Endothelial cell (in vitro differentiated cells): ENCODE measurements at regions not wholly inside any gene's neighbourhood (a gene's known extent, or its start where the extent isn't known, plus 50 kb on each side); places are given as distances from the start of the nearest gene placed in this dataset.

Source experiments
- DNase-seq: peaks from one replicate; pipeline ENCODE4 v3.0.0; 2021; ENCODE audit warnings: low spot score
- H3K27ac Mint-ChIP-seq: one replicate; pipeline ENCODE4 v1.8.0; 2021; ENCODE audit warnings: mixed read lengths, inconsistent platforms; ENCODE audit not compliant: unreplicated experiment
- H3K27me3 Mint-ChIP-seq: one replicate; pipeline ENCODE4 v1.8.0; 2021; ENCODE audit warnings: mild to moderate bottlenecking, moderate library complexity, mixed read lengths, inconsistent platforms; ENCODE audit not compliant: unreplicated experiment
- H3K36me3 Mint-ChIP-seq: one replicate; pipeline ENCODE4 v1.8.0; 2021; ENCODE audit warnings: mild to moderate bottlenecking, low read depth, mixed read lengths, inconsistent platforms; ENCODE audit not compliant: unreplicated experiment
- H3K4me1 Mint-ChIP-seq: one replicate; pipeline ENCODE4 v1.8.0; 2021; ENCODE audit warnings: mild to moderate bottlenecking, mixed read lengths, inconsistent platforms; ENCODE audit not compliant: unreplicated experiment
- H3K4me3 Mint-ChIP-seq: one replicate; pipeline ENCODE4 v1.8.0; 2021; ENCODE audit warnings: mild to moderate bottlenecking, mixed read lengths, inconsistent platforms; ENCODE audit not compliant: unreplicated experiment
- H3K9me3 Mint-ChIP-seq: one replicate; pipeline ENCODE4 v1.8.0; 2021; ENCODE audit warnings: mixed read lengths, inconsistent platforms; ENCODE audit not compliant: unreplicated experiment
- TF ChIP-seq, protein P1 (sequence below): fragments of 200-600 bp; sonication (generic); IDR thresholded peaks from one replicate; pipeline ENCODE4 v1.5.0; 2021; ENCODE audit warnings: antibody characterized with exemption; ENCODE audit not compliant: unreplicated experiment

DNA sequence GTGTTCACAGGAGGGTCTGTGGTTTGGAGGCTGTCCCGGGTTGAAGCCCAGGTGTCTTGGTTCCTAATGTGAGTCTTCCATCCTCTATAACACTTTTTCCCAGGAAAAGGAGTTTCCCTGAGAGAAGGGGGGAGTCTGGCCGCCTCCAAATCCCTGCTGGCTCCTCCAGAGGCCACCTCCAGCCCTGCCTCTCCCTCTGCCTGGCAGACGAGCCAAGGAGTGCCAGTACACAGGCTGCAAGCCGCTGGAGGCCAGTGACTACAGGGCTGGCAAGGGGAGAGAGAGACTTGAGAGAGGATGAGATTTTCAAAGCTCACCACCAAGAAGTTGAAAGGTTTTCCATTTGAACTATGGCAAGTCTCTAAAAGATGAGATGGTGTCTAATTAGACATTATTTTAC lies 154.2 kb upstream of the ID2 start:
- Mint-ChIP-seq H3K4me3 (no peak overlapping the region), H3K4me1 (peaks cover 14% of the 10 kb centered on the region), H3K27me3 (peaks cover 8% of the 10 kb centered on the region), H3K36me3 (no peaks in the 10 kb centered on the region), H3K27ac (no peak overlapping the region), H3K9me3 (no peaks in the 10 kb centered on the region)
- TF ChIP-seq, protein P1, sequence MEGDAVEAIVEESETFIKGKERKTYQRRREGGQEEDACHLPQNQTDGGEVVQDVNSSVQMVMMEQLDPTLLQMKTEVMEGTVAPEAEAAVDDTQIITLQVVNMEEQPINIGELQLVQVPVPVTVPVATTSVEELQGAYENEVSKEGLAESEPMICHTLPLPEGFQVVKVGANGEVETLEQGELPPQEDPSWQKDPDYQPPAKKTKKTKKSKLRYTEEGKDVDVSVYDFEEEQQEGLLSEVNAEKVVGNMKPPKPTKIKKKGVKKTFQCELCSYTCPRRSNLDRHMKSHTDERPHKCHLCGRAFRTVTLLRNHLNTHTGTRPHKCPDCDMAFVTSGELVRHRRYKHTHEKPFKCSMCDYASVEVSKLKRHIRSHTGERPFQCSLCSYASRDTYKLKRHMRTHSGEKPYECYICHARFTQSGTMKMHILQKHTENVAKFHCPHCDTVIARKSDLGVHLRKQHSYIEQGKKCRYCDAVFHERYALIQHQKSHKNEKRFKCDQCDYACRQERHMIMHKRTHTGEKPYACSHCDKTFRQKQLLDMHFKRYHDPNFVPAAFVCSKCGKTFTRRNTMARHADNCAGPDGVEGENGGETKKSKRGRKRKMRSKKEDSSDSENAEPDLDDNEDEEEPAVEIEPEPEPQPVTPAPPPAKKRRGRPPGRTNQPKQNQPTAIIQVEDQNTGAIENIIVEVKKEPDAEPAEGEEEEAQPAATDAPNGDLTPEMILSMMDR = no peak
- DNase-seq = no peak

DNA sequence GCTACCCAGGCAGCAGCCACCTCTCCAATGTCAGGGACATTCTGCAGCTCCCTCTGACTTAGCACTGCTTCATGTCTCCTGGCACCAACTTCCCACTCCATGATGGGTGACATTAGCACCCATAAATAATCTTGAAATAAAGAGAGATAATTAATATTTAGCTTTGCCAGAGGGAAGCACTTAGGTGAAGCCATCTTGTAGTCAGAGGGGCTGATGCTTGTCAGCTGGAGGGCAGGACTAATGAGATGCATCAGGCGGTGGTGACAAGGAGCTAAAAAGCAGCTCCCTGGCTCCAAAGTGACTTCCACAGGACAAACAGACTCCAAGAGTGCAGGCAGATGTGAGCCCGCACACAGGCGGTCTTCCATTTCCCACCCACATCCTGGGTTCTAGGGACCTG lies 153.0 kb upstream of the ID2 start:
- TF ChIP-seq, protein P1 = no peak

DNA sequence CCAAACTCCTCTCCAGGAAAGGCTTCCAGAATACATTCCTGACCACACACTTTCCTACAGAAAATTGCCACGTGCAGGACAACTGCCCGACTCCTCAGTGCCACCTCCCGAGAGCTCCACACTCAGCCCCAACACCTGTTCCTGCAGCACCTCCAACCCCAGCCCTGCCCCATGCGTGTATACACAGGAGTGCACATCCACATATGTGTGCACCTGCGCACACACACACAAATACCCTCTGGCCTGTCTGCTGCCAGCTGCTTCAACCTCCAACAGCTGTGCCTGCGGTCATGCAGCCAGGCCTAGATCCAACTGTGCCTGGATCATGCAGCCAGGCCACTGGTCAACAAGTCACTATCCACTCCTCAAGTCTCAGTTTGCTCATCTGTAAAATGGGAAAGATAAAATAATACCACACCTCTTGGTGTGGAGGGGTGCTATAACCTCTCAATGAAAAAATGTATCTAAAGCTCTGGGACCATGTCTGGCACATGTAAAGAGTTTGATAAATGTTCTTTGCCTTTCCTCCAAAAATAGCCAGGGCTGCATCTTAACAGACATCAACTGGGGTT lies 152.1 kb upstream of the ID2 start:
- H3K4me1 Mint-ChIP-seq = peaks cover 12% of the 10 kb centered on the region
- H3K9me3 Mint-ChIP-seq = no peaks in the 10 kb centered on the region
- TF ChIP-seq, protein P1 = no peak
- peaks cover 5% of the 10 kb centered on the region for H3K27me3 Mint-ChIP-seq
- DNase-seq = no peak
- no peaks in the 10 kb centered on the region for H3K36me3 Mint-ChIP-seq
- H3K4me3 Mint-ChIP-seq = no peak overlapping the region
- no peak overlapping the region for H3K27ac Mint-ChIP-seq

More for the DNA sequence above, 153.0 kb upstream of the ID2 start:
- Mint-ChIP-seq H3K27me3 (peaks cover 7% of the 10 kb centered on the region), H3K4me1 (peaks cover 14% of the 10 kb centered on the region), H3K9me3 (no peaks in the 10 kb centered on the region), H3K36me3 (no peaks in the 10 kb centered on the region), H3K27ac (no peak overlapping the region), H3K4me3 (no peak overlapping the region)
- DNase-seq = no peak

DNA sequence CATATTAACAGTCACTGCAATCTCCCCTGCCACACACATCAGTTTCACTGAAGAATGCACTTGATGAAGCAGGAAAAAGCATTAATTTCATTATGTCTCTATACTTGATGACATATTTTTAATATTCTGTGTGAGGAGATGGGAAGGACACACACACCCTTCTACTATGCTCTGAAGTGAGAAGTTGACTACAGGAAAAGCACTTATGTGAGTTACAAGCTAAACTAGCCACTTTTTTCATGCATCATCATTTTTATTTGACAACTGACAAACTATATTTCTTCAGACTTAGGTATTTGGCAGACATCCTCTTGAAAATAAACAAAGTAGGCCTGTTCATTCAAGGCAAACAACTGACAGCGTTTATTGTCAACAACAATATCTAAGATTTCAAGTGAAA lies 150.4 kb upstream of the ID2 start:
- Mint-ChIP-seq H3K4me3 (no peak overlapping the region), H3K27ac (no peak overlapping the region), H3K36me3 (no peaks in the 10 kb centered on the region), H3K9me3 (no peaks in the 10 kb centered on the region), H3K4me1 (peaks cover 4% of the 10 kb centered on the region), H3K27me3 (peaks cover 4% of the 10 kb centered on the region)
- TF ChIP-seq, protein P1 = no peak
- no peak for DNase-seq

DNA sequence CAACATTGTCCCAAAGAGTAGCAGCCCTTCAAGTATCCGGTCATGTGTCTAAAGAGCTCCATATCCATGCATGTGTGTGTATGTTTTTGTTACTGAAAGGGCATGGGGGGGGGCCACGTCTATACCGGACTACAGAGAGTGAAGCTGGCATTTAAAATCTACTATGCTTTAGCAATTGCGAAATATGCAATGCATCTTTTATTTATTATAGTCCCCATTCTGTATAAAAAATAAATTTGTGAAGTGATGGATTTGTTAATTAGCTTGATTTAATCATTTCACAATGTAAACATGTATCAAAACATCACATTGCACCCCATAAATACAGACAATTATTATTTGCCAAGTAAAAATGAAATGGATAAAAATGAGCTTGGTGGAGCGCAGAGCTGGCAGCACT lies 149.4 kb upstream of the ID2 start:
- no peak overlapping the region for H3K27ac Mint-ChIP-seq
- no peaks in the 10 kb centered on the region for H3K9me3 Mint-ChIP-seq
- TF ChIP-seq, protein P1 = no peak
- DNase-seq = no peak
- H3K36me3 Mint-ChIP-seq = no peaks in the 10 kb centered on the region
- H3K4me3 Mint-ChIP-seq = no peak overlapping the region
- peaks cover 6% of the 10 kb centered on the region for H3K27me3 Mint-ChIP-seq
- peaks cover 7% of the 10 kb centered on the region for H3K4me1 Mint-ChIP-seq
